ENCODE measurements at regions not wholly inside any gene's neighbourhood (a gene's known extent, or its start where the extent isn't known, plus 50 kb on each side); places are given as distances from the start of the nearest gene placed in this dataset.

GRCh38 chr14:38824706-38825105, 278.3 kb downstream of the SEC23A start:
- TF ChIP-seq CTCF (IDR thresholded peaks at IDR 0.05; ENCODE audit: extremely low read depth, insufficient read depth, missing control alignments): no peak
- in situ Hi-C loops (cut with MboI; ENCODE audit: low pct_unique_long_range_greater_than_20kb, low sequenced_read_pairs, unreplicated experiment): no loop called here
- DNase-seq (ENCODE audit: low spot score): no peak

GRCh38 chr14:38818555-38818954, 284.5 kb downstream of the SEC23A start:
- no peak for TF ChIP-seq CTCF (IDR thresholded peaks at IDR 0.05; ENCODE audit: extremely low read depth, insufficient read depth, missing control alignments)
- in situ Hi-C loops (cut with MboI; ENCODE audit: low pct_unique_long_range_greater_than_20kb, low sequenced_read_pairs, unreplicated experiment): no loop called here
- no peak for DNase-seq (ENCODE audit: low spot score)

- no peak for TF ChIP-seq CTCF (IDR thresholded peaks at IDR 0.05; ENCODE audit: extremely low read depth, insufficient read depth, missing control alignments)
- in situ Hi-C loops (cut with MboI; ENCODE audit: low pct_unique_long_range_greater_than_20kb, low sequenced_read_pairs, unreplicated experiment): no loop called here
Measured at GRCh38 chr14:38808734-38809455, 294.1 kb downstream of the SEC23A start.

GRCh38 chr14:38799671-38800070, 303.4 kb downstream of the SEC23A start:
- DNase-seq (ENCODE audit: low spot score): no peak
- in situ Hi-C loops (cut with MboI; ENCODE audit: low pct_unique_long_range_greater_than_20kb, low sequenced_read_pairs, unreplicated experiment): no loop called here
- TF ChIP-seq CTCF (IDR thresholded peaks at IDR 0.05; ENCODE audit: extremely low read depth, insufficient read depth, missing control alignments): no peak

More at GRCh38 chr14:38808734-38809455, 294.1 kb downstream of the SEC23A start:
- no peak for DNase-seq (ENCODE audit: low spot score)

- no peak for TF ChIP-seq CTCF (IDR thresholded peaks at IDR 0.05; ENCODE audit: extremely low read depth, insufficient read depth, missing control alignments)
- in situ Hi-C loops (cut with MboI; ENCODE audit: low pct_unique_long_range_greater_than_20kb, low sequenced_read_pairs, unreplicated experiment): no loop called here
- DNase-seq (ENCODE audit: low spot score): no peak
Measured at GRCh38 chr14:38794677-38795076, 308.4 kb downstream of the SEC23A start.

GRCh38 chr14:38791862-38792261, 311.2 kb downstream of the SEC23A start:
- TF ChIP-seq CTCF (IDR thresholded peaks at IDR 0.05; ENCODE audit: extremely low read depth, insufficient read depth, missing control alignments): no peak
- no peak for DNase-seq (ENCODE audit: low spot score)
- in situ Hi-C loops (cut with MboI; ENCODE audit: low pct_unique_long_range_greater_than_20kb, low sequenced_read_pairs, unreplicated experiment): no loop called here
